ENCODE measurements at regions not wholly inside any gene's neighbourhood (a gene's known extent, or its start where the extent isn't known, plus 50 kb on each side); places are given as distances from the start of the nearest gene placed in this dataset.

DNA sequence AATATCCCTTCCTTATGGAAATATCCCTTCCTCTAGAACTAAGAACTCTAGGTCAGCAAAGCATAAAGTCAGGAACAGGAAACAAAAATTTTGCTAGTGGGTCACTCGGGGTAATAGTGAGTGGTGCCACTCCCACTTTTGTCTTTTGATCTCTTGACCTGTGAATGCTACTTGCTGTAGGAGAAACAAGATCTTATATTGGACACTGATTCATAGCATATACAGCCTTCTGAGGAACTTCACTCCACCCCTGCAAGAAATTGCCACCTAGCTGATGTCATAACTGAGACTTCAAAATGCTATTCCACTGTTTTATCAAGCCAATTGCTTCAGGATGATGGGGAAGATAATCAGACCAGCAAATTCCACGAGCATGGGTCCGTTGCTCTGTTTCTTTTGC lies 53.3 kb upstream of the PRSS3 start:
- Mint-ChIP-seq H3K27me3 (ENCODE audit: insufficient read depth, low read depth, poor library complexity) (peaks cover 6% of the 10 kb centered on the region), H3K27ac (no peak overlapping the region), H3K4me1 (peaks cover 3% of the 10 kb centered on the region; the same call in 1 of the 3 replicates), H3K4me3 (no peak overlapping the region), H3K9me3 (peaks cover 3% of the 10 kb centered on the region), H3K36me3 (ENCODE audit: low read depth) (no peaks in the 10 kb centered on the region; the same call in 2 of the 3 replicates)
- no peak for TF ChIP-seq EZH2phosphoT487 (IDR thresholded peaks at IDR 0.05; ENCODE audit: unreplicated experiment)
- TF ChIP-seq CREB1 (CRISPR knock-in tag; IDR thresholded peaks at IDR 0.05; ENCODE audit: low read depth): no peak
- TF ChIP-seq NANOG (IDR thresholded peaks at IDR 0.05; ENCODE audit: borderline replicate concordance): no peak
- TF ChIP-seq, protein P1, sequence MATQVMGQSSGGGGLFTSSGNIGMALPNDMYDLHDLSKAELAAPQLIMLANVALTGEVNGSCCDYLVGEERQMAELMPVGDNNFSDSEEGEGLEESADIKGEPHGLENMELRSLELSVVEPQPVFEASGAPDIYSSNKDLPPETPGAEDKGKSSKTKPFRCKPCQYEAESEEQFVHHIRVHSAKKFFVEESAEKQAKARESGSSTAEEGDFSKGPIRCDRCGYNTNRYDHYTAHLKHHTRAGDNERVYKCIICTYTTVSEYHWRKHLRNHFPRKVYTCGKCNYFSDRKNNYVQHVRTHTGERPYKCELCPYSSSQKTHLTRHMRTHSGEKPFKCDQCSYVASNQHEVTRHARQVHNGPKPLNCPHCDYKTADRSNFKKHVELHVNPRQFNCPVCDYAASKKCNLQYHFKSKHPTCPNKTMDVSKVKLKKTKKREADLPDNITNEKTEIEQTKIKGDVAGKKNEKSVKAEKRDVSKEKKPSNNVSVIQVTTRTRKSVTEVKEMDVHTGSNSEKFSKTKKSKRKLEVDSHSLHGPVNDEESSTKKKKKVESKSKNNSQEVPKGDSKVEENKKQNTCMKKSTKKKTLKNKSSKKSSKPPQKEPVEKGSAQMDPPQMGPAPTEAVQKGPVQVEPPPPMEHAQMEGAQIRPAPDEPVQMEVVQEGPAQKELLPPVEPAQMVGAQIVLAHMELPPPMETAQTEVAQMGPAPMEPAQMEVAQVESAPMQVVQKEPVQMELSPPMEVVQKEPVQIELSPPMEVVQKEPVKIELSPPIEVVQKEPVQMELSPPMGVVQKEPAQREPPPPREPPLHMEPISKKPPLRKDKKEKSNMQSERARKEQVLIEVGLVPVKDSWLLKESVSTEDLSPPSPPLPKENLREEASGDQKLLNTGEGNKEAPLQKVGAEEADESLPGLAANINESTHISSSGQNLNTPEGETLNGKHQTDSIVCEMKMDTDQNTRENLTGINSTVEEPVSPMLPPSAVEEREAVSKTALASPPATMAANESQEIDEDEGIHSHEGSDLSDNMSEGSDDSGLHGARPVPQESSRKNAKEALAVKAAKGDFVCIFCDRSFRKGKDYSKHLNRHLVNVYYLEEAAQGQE (IDR thresholded peaks at IDR 0.05; ENCODE audit: unreplicated experiment): no peak
- TF ChIP-seq ZNF331 (CRISPR knock-in tag; IDR thresholded peaks at IDR 0.05; ENCODE audit: low read depth): no peak
- TF ChIP-seq POLR2AphosphoS5 (IDR thresholded peaks at IDR 0.05; ENCODE audit: low read depth): no peak
- TF ChIP-seq, protein P2, sequence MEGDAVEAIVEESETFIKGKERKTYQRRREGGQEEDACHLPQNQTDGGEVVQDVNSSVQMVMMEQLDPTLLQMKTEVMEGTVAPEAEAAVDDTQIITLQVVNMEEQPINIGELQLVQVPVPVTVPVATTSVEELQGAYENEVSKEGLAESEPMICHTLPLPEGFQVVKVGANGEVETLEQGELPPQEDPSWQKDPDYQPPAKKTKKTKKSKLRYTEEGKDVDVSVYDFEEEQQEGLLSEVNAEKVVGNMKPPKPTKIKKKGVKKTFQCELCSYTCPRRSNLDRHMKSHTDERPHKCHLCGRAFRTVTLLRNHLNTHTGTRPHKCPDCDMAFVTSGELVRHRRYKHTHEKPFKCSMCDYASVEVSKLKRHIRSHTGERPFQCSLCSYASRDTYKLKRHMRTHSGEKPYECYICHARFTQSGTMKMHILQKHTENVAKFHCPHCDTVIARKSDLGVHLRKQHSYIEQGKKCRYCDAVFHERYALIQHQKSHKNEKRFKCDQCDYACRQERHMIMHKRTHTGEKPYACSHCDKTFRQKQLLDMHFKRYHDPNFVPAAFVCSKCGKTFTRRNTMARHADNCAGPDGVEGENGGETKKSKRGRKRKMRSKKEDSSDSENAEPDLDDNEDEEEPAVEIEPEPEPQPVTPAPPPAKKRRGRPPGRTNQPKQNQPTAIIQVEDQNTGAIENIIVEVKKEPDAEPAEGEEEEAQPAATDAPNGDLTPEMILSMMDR (conservative IDR thresholded peaks at IDR 0.05; ENCODE audit: low read depth in 2 of 2): no peak
- TF ChIP-seq JUNB (IDR thresholded peaks at IDR 0.05; ENCODE audit: unreplicated experiment): no peak
- no peak for DNase-seq (ENCODE audit: low spot score)
- H3K79me2 ChIP-seq (replicated peaks; ENCODE audit: insufficient read depth): no peaks in the 10 kb centered on the region
- H3K4me2 ChIP-seq: no peak overlapping the region
- no peaks in the 10 kb centered on the region for H3K4me1 ChIP-seq (ENCODE audit: insufficient read depth)
- H3F3A ChIP-seq (replicated peaks; ENCODE audit: low read depth): no peaks in the 10 kb centered on the region
- no peak overlapping the region for H3K27ac ChIP-seq (ENCODE audit: low read depth)
- H4K20me1 ChIP-seq (replicated peaks; ENCODE audit: insufficient read depth): no peaks in the 10 kb centered on the region
- H3K9me2 ChIP-seq (ENCODE audit: insufficient read depth): no peaks in the 10 kb centered on the region
- no peaks in the 10 kb centered on the region for H3K36me3 ChIP-seq (ENCODE audit: insufficient read depth)
- ATAC-seq: no peak
- no peak overlapping the region for H2AFZ ChIP-seq
- no peak overlapping the region for H3K4me3 ChIP-seq
- no peaks in the 10 kb centered on the region for H3K27me3 ChIP-seq (ENCODE audit: insufficient read depth)

DNA sequence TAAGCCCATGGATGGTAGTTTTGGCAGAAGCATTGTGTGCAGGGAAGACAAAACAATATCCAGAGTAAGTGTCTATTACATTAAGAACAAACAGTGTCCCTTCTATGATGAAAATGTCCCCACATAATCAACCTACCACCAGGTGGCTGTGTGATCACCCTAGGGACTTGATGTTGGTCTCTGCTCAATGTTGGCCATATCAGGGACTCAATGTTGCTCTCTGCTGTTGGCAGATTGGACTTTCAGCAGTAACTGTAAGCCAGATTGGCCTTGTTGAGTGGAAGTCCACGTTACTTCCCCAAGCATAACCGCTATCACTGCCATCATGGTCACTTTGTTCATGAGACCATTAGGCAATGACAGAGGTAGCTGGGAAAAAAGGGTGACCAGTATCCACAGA lies 52.8 kb upstream of the PRSS3 start:
- DNase-seq (ENCODE audit: low spot score): peak; percentile 22
- H3K27me3 Mint-ChIP-seq (ENCODE audit: insufficient read depth, low read depth, poor library complexity): peaks cover 6% of the 10 kb centered on the region

More for the DNA sequence above, 52.8 kb upstream of the PRSS3 start:
- H3K9me2 ChIP-seq (ENCODE audit: insufficient read depth): no peaks in the 10 kb centered on the region
- H3K4me2 ChIP-seq: no peak overlapping the region
- Mint-ChIP-seq H3K4me1 (peaks cover 3% of the 10 kb centered on the region; the same call in 1 of the 3 replicates), H3K4me3 (no peak overlapping the region), H3K27ac (no peak overlapping the region), H3K9me3 (peaks cover 3% of the 10 kb centered on the region), H3K36me3 (ENCODE audit: low read depth) (no peaks in the 10 kb centered on the region; the same call in 2 of the 3 replicates)
- TF ChIP-seq STAT1 (IDR thresholded peaks at IDR 0.05; ENCODE audit: unreplicated experiment): no peak
- TF ChIP-seq, protein P2 (conservative IDR thresholded peaks at IDR 0.05; ENCODE audit: low read depth in 2 of 2): peak; percentile 29 to 57; a peak in 3 of 4 replicates
- H3K4me1 ChIP-seq (ENCODE audit: insufficient read depth): no peaks in the 10 kb centered on the region
- H4K20me1 ChIP-seq (replicated peaks; ENCODE audit: insufficient read depth): no peaks in the 10 kb centered on the region
- H3K79me2 ChIP-seq (replicated peaks; ENCODE audit: insufficient read depth): no peaks in the 10 kb centered on the region
- H3K27ac ChIP-seq (ENCODE audit: low read depth): no peak overlapping the region
- no peak; the same call in 2 of the 3 replicates for ATAC-seq
- H3K27me3 ChIP-seq (ENCODE audit: insufficient read depth): no peaks in the 10 kb centered on the region
- no peaks in the 10 kb centered on the region for H3F3A ChIP-seq (replicated peaks; ENCODE audit: low read depth)
- no peak overlapping the region for H2AFZ ChIP-seq
- H3K4me3 ChIP-seq: no peak overlapping the region
- H3K36me3 ChIP-seq (ENCODE audit: insufficient read depth): no peaks in the 10 kb centered on the region

All from GM23338 (cell line).